Activated T-cell treated with anti-CD3 and anti-CD28 coated beads, Interleukin-2, amount 50 U/mL, for 72 hours (primary cell): ENCODE measurements at regions not wholly inside any gene's neighbourhood (a gene's known extent, or its start where the extent isn't known, plus 50 kb on each side); places are given as distances from the start of the nearest gene placed in this dataset.
"Not testable (repeated sequence)": the region's sequence is repeated elsewhere in the genome, so short reads cannot be mapped to it uniquely, and the experiment has no call there.

Experiments
- ATAC-seq, 2 donors: fragments of 150-1000 bp; cut with Tn5 transposase; replicated peaks in 1 of 2; 2 replicates each; pipeline ENCODE4 v1.10.0; 2021; ENCODE audit warnings: moderate library complexity in 2 of 2, mild to moderate bottlenecking in 1 of 2
- DNase-seq, 2 donors: peaks; one replicate each; pipeline ENCODE4 v3.0.0; 2021 to 2022; ENCODE audit warnings: mixed read lengths in 1 of 2
- H3K27ac Mint-ChIP-seq: one replicate; pipeline ENCODE4 v1.8.0; 2022; ENCODE audit warnings: mild to moderate bottlenecking, moderate library complexity, mixed read lengths
- H3K27me3 Mint-ChIP-seq: one replicate; pipeline ENCODE4 v1.8.0; 2022; ENCODE audit warnings: low read depth, mixed read lengths
- H3K36me3 Mint-ChIP-seq, 2 donors: one replicate each; pipeline ENCODE4 v1.8.0; 2022; ENCODE audit warnings: mixed read lengths in 2 of 2, mild to moderate bottlenecking in 1 of 2; ENCODE audit not compliant: insufficient read depth in 2 of 2
- H3K4me1 Mint-ChIP-seq: one replicate; pipeline ENCODE4 v1.8.0; 2022; ENCODE audit warnings: low read depth, mixed read lengths
- H3K4me3 Mint-ChIP-seq, 2 donors: one replicate each; pipeline ENCODE4 v1.8.0; 2022; ENCODE audit warnings: mild to moderate bottlenecking in 2 of 2, mixed read lengths in 2 of 2, moderate library complexity in 2 of 2
- H3K9me3 Mint-ChIP-seq, 2 donors: one replicate each; pipeline ENCODE4 v1.8.0; 2022; ENCODE audit warnings: mixed read lengths in 2 of 2

DNA sequence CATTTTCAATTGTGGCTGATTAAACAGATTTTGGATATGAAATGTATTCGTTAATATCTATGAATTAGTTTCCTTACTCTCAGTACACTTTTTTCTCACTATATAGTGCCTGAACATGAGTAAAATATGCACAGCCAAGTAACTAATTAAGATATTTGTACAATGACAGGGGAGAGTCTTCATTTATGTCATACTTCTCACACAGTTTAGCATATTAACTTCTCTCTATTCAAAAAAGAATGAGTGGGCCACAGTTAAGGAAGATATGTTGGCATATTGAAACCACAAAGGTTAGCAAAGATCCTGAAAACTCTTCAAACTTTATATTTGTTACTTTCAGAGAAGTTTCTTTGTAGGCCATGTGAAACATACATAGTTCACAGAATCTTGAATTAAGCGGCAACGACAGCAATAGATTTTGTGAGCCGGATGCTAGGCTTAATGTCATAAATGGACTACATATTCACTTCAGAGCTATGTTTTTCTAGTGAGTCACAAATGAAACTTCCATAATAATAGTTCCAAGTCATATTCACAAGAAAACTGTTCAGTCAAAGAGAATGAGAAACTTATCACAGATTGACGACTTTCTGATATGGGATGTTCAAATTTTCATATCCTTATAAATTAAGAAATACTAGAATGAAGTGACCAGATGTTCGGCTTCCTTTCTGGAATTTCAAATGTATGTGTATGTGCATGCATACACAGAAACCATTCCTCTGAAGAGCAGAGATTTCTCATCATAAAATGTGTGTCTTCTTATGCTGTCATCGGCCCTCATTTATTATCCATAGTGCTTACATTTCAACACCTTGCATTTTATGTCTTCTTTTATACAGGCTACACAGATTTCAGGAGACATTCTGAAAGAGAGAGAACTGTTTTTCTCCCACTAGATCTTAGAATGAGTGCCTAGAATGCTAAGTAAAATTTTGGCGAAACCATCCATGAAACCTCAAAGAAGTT lies 584.0 kb downstream of the SATB2 start:
- Mint-ChIP-seq H3K4me1 (no peaks in the 10 kb centered on the region), H3K27me3 (no peaks in the 10 kb centered on the region), H3K36me3 (no peaks in the 10 kb centered on the region), H3K9me3 (peaks cover 3 to 4% of the 10 kb centered on the region in 2 donors), H3K27ac (no peak overlapping the region), H3K4me3 (no peak overlapping the region)
- DNase-seq = no peak
- no peak for ATAC-seq

DNA sequence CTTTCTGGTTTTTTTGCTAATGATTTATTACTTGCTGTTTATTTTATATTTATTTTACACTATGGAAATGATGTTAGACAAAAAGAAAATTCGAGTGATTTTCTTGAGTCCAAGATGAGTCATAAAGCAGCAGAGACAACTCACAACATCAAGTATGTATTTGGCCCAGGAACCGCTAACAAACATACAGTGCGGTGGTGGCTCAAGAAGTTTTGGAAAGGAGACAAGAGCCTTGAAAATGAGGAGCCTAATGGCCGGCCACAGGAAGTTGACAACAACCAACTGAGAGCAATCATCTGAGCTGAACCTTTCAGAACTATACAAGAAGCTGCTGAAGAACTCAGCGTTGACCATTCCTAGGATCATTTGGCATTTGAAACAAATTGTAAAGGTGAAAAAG lies 594.1 kb downstream of the SATB2 start:
- ATAC-seq = no peak
- no peaks in the 10 kb centered on the region for H3K27me3 Mint-ChIP-seq
- peaks cover 3 to 4% of the 10 kb centered on the region in 2 donors for H3K9me3 Mint-ChIP-seq
- H3K4me1 Mint-ChIP-seq = no peaks in the 10 kb centered on the region
- no peaks in the 10 kb centered on the region for H3K36me3 Mint-ChIP-seq
- no peak overlapping the region for H3K27ac Mint-ChIP-seq
- no peak overlapping the region for H3K4me3 Mint-ChIP-seq
- no peak for DNase-seq

DNA sequence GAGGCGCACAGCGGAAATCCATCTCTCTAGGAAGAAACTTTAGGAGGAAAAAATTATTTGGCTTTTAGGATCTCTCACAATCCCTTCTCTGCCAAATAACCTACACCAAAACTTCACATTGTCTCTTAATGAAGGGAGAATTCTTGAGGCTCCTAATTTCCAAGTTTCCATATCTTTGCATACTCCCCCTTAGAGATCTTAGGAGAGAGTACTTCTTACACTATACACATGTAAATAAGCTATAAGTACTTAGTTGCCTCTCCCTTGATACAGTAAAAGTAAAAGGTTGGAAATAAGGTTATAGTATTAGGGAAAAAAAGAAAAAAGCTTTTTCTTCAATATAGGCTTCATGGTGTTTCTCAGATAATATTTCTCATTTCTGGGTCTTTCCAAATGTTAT lies 596.7 kb downstream of the SATB2 start:
- ATAC-seq (no peak), DNase-seq (no peak)
- H3K4me3 Mint-ChIP-seq = no peak overlapping the region
- peaks cover 5 to 8% of the 10 kb centered on the region in 2 donors for H3K9me3 Mint-ChIP-seq
- no peak overlapping the region for H3K27ac Mint-ChIP-seq
- peaks cover 0 to under 1% of the 10 kb centered on the region in 2 donors for H3K36me3 Mint-ChIP-seq
- no peaks in the 10 kb centered on the region for H3K27me3 Mint-ChIP-seq
- no peaks in the 10 kb centered on the region for H3K4me1 Mint-ChIP-seq

DNA sequence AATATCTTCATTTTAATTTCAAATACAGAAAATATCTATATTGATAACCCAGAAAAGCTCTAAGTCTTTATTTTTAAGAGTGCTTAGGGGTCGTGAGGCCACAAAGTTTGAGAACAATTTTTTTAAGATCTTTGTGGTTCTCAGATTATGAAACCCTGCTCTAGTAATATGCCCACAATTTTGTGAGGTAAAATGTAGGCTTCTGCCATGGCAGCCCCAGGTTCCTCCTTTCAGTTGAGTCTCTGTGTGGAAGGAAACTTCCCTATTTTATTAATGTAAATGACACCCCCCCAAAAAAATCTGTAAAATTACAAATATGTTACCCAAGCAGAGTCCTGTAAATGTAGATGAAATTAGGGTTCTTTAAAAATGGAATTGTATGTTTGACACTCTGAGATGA lies 600.5 kb downstream of the SATB2 start:
- H3K4me1 Mint-ChIP-seq = no peaks in the 10 kb centered on the region
- H3K4me3 Mint-ChIP-seq = no peak overlapping the region
- peaks cover 0 to 1% of the 10 kb centered on the region in 2 donors for H3K36me3 Mint-ChIP-seq
- no peak overlapping the region for H3K27ac Mint-ChIP-seq
- DNase-seq (no peak), ATAC-seq (no peak)
- H3K9me3 Mint-ChIP-seq = peaks cover 5 to 12% of the 10 kb centered on the region in 2 donors
- no peaks in the 10 kb centered on the region for H3K27me3 Mint-ChIP-seq

DNA sequence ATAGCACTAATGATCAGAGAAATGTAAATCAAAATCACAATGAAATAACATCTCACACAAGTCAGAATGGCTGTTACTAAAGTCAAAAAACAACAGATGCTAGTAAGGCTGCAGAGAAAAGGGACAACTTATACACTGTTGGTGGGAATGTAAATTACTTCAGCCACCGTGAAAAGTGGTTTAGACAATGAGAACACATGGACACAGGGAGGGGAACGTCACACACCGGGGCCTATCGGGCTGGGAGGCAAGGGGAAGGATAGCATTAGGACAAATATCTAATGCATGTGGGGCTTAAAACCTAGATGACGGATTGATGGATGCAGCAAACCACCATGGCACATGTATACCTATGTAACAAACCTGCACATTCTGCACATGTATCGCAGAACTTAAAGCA lies 602.0 kb downstream of the SATB2 start:
- not testable (repeated sequence) for DNase-seq, H3K36me3 Mint-ChIP-seq, H3K27me3 Mint-ChIP-seq, H3K4me3 Mint-ChIP-seq, H3K27ac Mint-ChIP-seq, H3K4me1 Mint-ChIP-seq, ATAC-seq
- H3K9me3 Mint-ChIP-seq = peaks cover 5 to 12% of the 10 kb centered on the region in 2 donors

DNA sequence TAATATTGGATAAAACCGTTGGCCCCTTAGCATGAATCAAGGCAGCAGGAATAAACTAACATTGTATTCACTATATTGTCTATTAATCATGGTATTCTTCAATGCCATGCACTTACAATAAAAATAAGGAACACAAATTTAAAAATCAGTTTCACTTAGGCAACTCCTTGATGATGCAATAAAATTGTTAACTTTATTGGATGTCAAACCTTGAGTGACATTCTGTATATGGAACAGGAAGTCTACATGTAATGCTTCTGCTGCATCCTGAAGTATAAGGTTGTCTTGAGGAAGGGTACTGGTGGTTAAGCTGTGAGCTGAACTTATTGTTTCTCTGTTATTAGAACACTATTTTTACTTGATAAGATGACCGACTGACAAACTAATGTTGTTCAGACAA lies 605.5 kb downstream of the SATB2 start:
- no peak overlapping the region for H3K4me3 Mint-ChIP-seq
- no peaks in the 10 kb centered on the region for H3K4me1 Mint-ChIP-seq
- H3K27me3 Mint-ChIP-seq = no peaks in the 10 kb centered on the region
- peaks cover 0 to 7% of the 10 kb centered on the region in 2 donors for H3K9me3 Mint-ChIP-seq
- peaks cover 0 to 1% of the 10 kb centered on the region in 2 donors for H3K36me3 Mint-ChIP-seq
- no peak overlapping the region for H3K27ac Mint-ChIP-seq
- DNase-seq (no peak), ATAC-seq (no peak)

DNA sequence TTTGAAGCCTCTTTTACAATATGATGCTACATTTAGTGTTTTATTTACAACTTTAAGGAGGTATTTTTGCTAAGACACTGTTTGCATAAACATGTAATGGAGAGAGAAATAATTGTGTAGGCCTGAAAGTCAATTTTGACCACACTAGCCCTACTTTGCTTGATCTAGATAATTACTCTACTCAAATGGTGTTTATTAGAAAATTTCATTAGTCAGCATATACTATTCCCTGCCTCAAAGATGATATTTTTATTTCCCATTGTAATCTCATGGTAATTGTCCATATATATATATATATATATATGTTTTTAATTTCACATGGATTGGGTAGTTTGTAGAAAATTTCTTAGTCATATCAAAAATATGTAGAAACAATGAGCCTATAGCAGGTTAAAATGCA lies 632.2 kb downstream of the SATB2 start:
- Mint-ChIP-seq H3K4me1 (no peaks in the 10 kb centered on the region), H3K27me3 (no peaks in the 10 kb centered on the region), H3K4me3 (no peak overlapping the region), H3K27ac (no peak overlapping the region), H3K9me3 (peaks cover 4 to 5% of the 10 kb centered on the region in 2 donors), H3K36me3 (no peaks in the 10 kb centered on the region)
- no peak for DNase-seq
- no peak for ATAC-seq

DNA sequence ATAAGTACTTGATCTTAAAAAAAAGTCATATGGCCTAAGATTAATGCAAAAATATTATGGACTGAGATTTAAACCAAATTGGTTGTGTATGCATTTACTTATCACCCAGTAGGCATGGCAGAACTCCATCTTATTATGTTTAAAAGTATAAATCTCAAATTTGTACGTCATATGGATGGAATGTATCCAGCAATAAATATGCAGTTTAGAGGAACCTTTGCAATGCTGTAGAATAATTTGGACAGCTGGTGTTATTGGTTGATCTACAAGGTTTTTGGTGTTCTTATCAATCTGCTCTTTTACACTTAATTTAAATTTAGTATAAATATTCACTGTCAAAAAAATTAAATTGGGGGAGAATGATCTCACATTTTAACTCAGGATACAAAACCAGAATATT lies 640.2 kb downstream of the SATB2 start:
- Mint-ChIP-seq H3K27me3 (no peaks in the 10 kb centered on the region), H3K36me3 (no peaks in the 10 kb centered on the region), H3K4me3 (no peak overlapping the region), H3K27ac (no peak overlapping the region), H3K9me3 (peaks cover 0 to 2% of the 10 kb centered on the region in 2 donors), H3K4me1 (no peaks in the 10 kb centered on the region)
- ATAC-seq = no peak
- no peak for DNase-seq

DNA sequence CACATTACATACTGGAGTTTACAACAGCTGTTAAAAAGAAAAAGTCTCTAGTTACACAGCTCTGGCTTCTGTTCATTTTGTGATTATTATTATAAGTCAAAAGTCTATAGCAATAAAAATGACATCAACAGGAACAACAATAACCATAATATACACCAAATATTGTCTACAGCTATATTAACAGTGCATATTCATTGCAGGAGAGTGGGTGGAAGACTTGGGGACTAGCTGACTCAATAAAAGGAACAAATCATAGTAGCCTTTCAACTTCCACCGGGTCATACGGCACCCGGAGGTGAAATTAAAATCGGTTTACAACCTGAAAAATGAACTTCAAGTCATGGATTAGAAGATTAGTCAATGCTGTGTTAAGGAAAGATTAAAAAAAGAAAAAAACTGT lies 642.1 kb downstream of the SATB2 start:
- DNase-seq = no peak
- no peaks in the 10 kb centered on the region for H3K36me3 Mint-ChIP-seq
- no peak for ATAC-seq
- H3K9me3 Mint-ChIP-seq = no peaks in the 10 kb centered on the region
- no peak overlapping the region for H3K4me3 Mint-ChIP-seq
- no peak overlapping the region for H3K27ac Mint-ChIP-seq
- no peaks in the 10 kb centered on the region for H3K4me1 Mint-ChIP-seq
- H3K27me3 Mint-ChIP-seq = no peaks in the 10 kb centered on the region

DNA sequence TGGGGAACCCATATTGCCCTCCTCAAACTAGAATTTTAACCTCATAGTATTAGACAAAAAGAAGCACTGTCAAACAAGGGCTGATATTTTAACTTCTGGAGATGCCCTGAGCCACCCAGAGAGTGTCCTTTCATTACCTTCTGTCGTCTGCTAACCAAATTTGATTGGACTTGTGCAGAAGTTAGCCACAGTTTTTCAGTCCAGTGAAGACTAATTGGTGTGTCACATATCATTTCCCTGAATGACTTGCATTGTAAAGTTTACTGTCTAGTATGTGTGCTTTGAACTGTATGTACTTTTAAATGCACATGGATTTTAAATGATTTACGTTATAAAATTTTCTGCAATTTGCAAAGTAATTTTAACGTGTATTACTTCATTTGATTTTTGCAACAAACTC lies 646.5 kb downstream of the SATB2 start:
- ATAC-seq (no peak), DNase-seq (no peak)
- Mint-ChIP-seq H3K9me3 (no peaks in the 10 kb centered on the region), H3K27ac (no peak overlapping the region), H3K4me3 (no peak overlapping the region), H3K36me3 (no peaks in the 10 kb centered on the region), H3K4me1 (no peaks in the 10 kb centered on the region), H3K27me3 (no peaks in the 10 kb centered on the region)

DNA sequence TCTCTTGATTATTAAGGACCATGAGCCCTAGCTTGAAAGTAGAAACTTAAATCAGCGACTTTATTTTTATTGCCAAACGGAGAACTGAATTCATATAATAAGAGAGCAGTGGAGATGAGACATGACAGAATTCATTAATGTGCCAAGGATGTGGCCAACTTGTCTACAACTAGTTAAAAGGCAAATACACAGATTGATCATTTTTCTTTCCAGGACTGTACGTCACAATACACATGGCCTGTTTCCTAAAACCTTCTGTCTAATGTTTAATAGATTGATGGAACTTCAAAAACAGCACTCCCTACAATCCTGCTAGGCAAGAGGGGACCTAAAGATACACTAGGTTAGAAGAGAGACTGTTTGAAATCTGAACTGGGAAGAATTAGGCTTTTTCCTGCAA lies 647.8 kb downstream of the SATB2 start:
- DNase-seq = no peak
- Mint-ChIP-seq H3K36me3 (no peaks in the 10 kb centered on the region), H3K9me3 (no peaks in the 10 kb centered on the region), H3K4me3 (no peak overlapping the region), H3K27ac (no peak overlapping the region), H3K4me1 (no peaks in the 10 kb centered on the region), H3K27me3 (no peaks in the 10 kb centered on the region)
- no peak for ATAC-seq

DNA sequence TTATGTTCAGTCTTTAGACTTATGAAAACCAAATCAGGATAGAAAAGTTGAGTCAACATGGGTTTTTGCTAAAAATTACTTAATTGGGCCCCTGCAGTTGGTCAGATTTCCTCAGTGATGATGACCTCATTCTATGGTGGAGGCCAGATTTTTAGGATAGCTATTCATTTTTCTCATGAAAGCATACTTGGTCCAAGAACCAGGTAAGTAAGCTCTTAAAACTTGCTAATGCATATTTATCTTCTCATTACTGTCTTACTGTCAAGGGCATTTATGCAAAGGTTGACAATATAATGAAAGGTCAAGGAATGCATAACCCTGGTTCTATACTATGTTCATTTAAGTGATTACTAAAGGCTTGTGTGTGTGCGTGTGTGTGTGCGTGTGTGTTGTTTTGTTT lies 650.6 kb downstream of the SATB2 start:
- ATAC-seq (no peak), DNase-seq (no peak)
- no peaks in the 10 kb centered on the region for H3K9me3 Mint-ChIP-seq

DNA sequence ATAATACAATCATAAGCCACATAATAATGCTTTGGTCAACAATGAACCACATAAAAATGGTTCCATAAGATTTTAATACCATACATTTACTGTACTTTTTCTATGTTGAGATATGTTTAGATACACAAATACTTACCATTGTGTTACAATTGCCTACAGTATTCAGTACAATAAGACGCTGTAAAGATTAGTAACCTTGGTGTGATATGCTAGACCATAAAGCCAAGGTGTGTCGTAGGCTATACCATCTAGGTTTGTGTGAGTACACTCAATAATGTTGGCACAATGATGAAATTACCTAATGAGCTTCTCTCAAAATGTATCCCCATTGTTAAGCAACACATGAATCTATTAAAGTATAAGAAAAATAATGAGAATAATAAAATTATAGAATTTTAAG lies 662.3 kb downstream of the SATB2 start:
- no peaks in the 10 kb centered on the region for H3K36me3 Mint-ChIP-seq
- no peak overlapping the region for H3K27ac Mint-ChIP-seq
- no peaks in the 10 kb centered on the region for H3K9me3 Mint-ChIP-seq
- ATAC-seq (no peak), DNase-seq (no peak)
- H3K4me1 Mint-ChIP-seq = no peaks in the 10 kb centered on the region
- no peaks in the 10 kb centered on the region for H3K27me3 Mint-ChIP-seq
- H3K4me3 Mint-ChIP-seq = no peak overlapping the region

More for the DNA sequence above, 650.6 kb downstream of the SATB2 start:
- Mint-ChIP-seq H3K4me3 (no peak overlapping the region), H3K4me1 (no peaks in the 10 kb centered on the region), H3K27me3 (no peaks in the 10 kb centered on the region), H3K36me3 (no peaks in the 10 kb centered on the region), H3K27ac (no peak overlapping the region)

DNA sequence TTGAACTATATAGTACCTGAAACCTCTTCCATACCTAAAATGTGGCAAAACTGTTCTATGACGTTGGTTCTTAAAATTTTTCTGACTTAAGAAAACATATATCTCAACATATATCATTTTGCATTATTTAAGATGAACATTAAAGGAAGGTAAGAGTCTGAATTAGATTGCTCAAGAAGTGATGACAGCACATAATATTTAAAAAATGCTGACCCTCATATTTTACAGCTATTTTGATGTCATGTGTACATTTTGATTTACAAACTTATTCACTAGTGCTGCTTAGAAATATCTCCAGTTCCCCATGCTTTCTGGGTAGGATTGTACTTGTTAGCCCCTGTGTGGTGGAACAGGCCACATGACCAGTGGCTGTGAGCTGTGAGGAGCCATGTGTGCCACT lies 666.1 kb downstream of the SATB2 start:
- Mint-ChIP-seq H3K9me3 (no peaks in the 10 kb centered on the region), H3K27me3 (no peaks in the 10 kb centered on the region), H3K27ac (no peak overlapping the region), H3K4me3 (no peak overlapping the region), H3K36me3 (no peaks in the 10 kb centered on the region), H3K4me1 (no peaks in the 10 kb centered on the region)
- no peak for DNase-seq
- ATAC-seq = no peak
